Stimulated activated CD4-positive, alpha-beta T cell treated with anti-CD3 and anti-CD28 coated beads, Interleukin-2, amount 100 ng/mL, for 24 hours (primary cell): ENCODE measurements at regions not wholly inside any gene's neighbourhood (a gene's known extent, or its start where the extent isn't known, plus 50 kb on each side); places are given as distances from the start of the nearest gene placed in this dataset.
"Not testable (repeated sequence)": the region's sequence is repeated elsewhere in the genome, so short reads cannot be mapped to it uniquely, and the experiment has no call there.

ENCODE experiments used
- DNase-seq, 2 donors: peaks; one replicate each; pipeline ENCODE4 v3.0.0-alpha.2; 2020

DNA sequence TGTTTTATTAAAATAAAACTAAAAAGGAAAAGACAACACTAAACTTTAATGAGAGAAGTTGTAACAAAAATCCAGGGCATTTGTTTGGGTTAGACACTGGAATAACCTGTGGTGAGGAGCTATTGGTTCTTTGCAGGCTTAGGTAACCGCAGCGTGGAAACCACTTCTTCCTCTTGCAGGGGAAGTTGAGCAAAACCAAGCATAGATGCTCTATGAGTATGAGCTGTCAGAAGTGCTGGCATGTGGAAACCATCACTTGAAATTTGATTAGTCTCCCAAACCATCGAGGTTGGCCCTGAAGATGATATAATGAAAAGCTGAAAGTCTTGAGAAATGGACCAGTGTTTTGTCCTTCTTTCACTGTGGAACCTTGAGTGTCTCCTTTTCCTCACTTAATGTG, 127.1 kb upstream of the RBMS3 start:
- DNase-seq, result peak in 1 of 2 donors; percentile 22

DNA sequence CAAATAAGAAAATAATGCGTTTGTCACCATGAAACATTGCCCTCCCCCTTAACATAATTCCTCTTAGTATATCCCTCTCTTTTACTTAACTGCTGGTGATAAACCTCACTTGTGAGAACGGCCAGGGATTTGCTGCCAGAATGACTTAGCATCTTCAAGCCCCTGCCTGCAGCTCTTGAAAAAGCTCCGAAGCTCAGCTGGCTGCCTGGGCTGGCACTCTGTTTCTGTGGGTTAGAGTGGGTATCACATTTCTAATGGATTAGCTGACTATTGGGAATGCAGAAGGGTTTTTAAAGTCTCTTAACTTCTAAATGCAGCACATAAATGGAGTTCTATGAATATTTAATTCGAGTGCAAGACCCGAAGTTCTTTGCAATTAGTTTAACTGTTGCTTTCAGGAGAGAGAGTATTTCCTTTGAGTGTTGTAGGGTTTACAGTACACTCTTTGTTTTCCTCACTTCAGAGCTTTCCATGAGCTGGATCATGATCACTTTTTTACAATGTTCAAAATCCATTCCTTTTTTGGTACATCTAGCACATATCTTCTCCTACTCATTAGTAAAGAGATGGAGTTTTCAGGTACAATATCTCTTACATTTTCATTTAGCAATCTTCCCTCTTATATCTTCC, 124.7 kb upstream of the RBMS3 start:
- no peak for DNase-seq

DNA sequence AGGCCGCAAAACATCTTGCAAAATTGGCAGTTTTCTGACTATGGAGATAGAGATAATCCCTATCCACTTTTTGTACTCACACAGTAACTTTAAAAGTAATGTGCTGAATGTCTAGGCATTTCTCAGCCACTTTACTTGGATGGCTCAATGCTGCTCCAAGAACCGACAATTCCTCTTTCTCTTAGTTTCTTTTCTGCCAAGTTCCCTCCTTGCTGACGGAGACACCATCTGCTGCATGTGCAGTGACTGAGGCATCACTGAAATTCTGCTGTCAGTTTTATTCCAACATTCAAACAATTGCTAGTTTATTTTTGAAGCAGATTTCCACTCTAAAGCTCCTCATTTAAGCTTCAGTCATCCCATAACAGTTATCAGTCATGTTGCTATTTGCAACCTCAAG, 116.0 kb upstream of the RBMS3 start:
- no peak for DNase-seq

DNA sequence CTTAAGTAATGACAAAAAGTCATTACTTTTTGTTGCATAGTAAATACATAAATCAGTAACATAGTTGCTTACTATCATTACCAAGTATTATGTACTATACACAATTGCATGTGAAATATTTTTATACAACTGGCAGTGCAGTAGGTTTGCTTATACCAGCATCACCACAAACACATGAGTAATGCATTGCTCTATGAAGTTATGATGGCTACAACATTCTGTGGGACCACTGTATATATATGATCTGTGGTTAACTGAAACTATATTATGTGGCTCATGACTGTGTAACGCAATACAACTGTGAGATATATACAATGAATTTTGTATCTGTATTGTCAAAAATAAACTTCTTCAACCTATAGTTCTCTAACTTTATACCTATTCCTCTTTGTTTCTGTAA, 113.7 kb upstream of the RBMS3 start:
- DNase-seq, result no peak

DNA sequence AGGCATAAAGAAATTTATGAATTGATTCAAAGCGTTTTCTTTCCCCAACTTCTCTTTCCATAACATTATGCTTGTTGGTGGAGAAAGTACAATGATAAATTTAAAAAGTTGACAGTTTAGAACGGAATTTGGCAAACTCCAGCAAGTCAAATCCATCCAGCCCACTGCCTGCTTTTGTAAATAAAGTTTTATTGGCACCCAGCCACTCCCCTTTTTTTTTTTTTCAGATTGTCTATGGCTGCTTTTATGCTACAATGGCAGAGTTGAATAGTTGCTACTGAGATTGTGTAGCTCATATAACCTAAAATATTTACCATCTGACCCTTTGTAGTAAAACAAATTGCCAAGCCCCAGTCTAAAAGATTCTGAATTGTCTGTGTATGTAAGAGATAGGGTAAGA, 112.8 kb upstream of the RBMS3 start:
- DNase-seq, result no peak

DNA sequence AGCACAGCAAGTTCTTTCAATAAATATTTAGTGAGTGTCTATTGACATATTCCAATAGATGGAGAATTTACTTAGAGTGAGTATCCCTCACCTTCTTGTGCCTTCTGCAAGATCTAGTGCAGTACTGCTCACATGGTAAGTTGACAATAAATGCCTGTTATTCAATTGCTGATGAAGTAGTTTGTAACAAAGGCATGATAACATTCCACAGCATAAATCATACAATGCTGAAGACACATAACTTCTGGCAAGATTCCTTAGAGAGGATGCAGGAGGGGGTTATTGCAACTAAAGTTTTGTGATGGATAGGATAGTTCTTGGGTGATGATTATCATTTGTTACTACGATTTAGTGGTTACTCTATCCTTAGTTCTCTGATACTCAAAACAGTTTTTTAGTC, 112.2 kb upstream of the RBMS3 start:
- no peak for DNase-seq

DNA sequence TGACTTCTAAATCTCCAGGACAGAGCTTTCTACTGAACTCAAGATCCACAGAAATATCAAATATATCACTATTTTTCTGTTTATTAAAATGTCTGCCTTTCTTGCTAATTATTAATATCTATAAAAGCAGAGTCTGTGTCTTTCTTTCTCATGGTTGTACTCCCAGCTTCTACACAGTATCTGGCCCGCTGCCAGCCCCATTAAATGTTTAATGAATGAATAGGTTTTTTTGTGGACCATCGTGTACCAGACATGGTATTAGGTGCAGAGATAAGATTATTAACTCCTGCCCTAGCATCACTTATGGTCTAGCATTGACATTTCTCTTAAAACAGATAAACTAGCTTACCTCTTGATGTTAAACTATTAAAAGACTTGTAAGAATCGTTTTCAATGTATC, 111.4 kb upstream of the RBMS3 start:
- DNase-seq, result no peak

DNA sequence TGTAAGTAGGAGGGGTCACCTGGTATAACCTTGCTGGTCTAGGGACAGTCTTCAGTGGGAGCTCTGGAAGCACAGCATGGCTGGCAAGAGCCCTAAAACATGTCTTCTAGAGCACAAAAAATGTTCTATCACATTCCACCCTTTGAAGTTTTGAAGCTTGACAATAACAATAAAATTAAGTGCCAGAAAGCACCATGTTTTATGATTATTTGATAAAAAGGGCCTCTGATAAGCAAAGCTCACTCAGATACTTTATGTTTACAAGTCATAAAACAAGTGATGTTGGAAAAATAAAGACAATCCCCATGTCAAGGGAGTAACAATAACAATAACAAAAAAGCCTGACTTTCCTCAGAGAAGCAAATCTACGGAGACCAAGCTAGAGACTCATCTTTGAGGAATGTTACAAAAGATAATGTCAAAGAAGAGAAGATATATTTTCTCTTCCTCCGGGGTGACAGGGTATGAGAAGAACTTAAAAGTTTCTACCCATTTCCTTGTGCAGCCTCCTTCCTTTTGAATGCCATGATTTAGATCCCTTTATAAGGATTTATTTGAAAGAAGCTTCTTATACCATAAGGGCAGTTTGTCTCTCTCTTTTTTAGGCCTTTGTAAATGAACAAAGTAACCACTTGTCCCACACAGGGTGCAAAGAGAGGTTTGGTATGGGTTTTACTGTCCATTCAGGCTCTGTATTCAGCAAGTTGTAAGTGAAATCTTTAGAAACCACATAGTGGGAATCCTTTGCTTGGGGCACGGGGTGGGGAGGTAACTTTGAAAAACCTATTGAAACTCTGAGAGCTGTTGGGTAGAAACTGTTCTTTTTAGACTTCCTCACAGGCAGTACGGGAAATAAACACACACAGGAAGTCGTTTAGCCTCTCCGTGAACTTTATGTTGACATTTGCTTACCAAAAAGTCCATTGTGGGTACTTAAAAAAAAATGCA, 109.6 kb upstream of the RBMS3 start:
- DNase-seq, result no peak

DNA sequence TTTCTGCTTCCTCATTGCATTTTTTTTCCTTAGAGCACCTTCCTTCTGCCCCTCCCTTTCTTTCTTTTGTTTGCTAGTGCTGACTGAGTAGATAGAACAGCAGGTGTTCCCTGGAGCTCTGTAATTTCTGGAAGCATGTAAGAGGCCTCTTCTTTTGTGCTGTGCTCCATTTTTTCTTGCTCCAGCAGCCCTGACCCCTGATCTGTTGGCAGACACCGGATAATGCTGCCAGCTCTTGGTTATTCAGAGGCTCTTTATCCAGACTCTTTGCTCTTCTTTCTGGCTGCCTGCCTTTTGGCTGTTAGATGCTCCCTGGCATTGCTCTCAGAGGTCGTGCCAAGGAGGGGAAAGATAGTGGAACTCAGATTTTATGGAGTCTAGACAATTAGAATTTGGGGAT, 104.4 kb upstream of the RBMS3 start:
- DNase-seq, result no peak

DNA sequence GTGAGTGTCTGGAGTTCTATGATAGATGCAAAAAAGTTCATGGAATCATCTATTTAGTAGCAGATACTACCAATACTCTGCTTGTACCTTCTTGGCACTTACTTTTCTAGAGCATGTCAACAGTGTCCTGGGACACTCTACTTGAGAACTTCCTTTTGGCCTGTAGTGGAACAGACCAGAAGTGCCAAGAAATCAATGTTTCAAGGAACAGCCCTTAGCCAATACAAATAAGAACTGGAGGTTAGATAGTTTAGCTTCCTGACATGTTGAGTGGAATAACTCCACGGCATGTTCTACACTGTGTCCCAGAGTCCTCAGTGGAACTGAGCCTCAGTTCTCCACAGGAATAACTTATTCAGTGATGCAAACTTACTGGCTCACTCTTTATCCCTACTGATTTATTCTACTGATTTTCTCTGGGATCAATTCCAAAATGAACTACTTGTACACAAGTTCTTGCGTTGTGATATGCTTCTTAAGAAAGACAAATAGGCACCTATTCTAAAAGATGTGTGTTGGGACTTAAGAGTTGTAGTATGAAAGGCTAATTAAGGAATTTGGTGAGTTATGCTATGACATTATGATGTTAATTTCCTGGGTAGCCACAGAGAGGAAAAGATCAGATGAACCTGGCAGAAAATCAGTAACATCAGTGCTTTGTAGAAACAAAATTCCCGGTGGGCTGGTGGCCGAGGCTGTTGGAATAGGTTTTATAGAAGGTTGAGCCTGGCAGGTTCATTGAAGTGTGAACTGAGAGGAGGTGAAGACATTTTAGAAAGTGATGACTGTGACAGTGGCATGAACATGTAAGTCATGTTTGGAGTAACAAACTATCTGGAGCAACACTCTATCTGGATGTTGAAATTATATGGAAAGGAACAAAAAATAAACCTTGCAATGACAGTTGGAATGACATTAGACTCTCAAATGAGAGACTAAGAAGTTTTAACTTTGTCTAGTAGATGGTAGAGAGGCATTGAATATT, 101.8 kb upstream of the RBMS3 start:
- no peak for DNase-seq

DNA sequence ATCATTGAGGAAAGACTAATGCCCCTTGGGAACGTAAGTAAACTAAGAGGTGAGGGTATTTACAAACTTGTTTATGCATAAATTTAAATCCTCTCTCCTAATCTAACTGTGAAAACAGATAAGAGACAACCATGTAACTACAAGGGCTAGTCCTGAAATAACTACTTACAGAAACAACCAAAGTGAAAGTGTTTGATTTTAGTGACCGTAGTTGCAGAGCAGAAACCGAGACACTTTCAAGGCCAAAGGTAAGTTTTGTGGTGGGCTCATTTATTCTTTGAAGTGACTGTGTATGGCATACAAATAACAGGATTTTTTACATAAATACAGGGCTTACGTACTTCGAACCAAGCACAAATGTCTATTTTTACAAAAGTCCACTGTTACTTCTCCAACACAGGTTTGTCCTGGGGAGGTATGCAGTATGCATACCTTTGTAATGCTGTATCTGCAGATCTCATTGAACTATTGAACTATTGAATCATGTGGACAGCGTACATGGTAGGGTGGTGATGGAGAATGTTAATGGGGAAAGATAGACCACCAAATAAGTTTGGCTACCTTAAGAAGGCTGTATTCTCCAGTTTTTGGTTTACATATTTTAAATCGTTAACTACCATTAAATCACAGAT, 99.6 kb upstream of the RBMS3 start:
- no peak for DNase-seq

DNA sequence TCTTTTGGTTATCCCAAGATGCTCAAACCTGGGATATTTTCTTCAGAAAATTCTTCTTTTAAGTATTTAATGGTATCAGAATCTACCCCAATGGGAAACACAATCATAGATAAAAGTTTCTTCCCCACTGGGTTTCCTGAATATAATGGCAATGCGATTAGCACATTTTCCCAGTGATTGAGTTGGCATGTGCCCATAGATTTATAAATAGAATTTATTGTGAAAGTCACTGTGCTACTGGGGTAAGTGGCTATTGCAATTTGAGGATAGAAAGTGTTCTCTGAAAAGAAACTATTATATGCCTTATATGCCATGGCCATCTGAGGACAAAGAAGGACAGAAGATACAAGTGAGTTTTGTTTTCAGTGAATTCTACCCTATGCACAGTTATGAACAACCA, 99.0 kb upstream of the RBMS3 start:
- DNase-seq, result no peak

DNA sequence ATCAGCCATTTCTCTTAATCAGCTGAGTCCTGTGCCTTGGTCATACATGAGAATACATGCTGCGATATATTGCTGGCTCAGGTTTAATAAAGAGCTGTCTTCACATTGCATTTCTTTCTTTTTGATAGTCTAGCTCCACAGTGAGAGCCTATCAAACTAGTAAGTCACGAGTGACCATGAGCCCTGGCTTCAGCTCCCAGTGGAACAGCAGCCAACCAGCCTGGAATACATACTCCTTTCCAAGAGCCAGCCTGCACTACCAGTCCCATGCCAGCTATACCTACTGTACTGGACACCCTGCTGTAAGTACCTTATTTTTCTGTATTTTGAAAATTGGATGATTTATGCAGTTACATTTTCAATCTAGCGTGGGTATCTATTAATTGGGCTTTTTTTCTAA, 98.0 kb upstream of the RBMS3 start:
- DNase-seq, result not testable (repeated sequence)

DNA sequence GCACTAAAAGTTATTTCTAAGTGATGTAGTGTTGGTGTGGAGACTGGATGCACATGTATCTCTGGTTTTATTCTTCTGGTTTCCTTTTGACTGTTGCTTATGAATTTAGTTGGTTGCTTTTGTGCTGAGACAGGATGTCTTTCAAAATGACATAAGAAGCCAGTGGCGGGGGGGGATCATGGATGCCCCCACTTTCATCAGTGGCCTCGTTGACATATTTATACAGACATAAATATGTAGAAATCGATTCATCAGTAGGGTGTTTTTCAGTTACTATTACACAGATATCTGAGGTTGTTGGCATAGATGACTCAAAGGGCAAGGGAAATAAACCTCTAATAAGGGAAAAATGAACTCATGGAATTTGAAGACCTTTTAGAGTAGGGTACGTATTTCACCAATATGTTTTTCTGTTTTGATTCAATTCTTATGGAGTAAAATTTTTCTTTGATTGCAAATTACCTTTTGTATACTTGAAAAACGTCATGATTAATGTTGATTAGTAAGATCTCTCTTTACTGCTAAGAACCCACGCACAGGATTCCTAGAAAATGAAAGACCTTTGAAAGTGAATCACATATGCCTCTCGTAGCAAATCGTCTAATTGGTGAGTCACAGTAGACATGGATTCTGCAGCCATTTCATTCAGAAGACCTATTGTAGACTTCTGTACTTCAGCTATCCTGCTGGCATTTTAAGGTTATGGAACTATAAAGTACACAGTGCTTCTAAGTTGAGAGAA, 97.4 kb upstream of the RBMS3 start:
- peak; percentile 18 to 23 for DNase-seq

DNA sequence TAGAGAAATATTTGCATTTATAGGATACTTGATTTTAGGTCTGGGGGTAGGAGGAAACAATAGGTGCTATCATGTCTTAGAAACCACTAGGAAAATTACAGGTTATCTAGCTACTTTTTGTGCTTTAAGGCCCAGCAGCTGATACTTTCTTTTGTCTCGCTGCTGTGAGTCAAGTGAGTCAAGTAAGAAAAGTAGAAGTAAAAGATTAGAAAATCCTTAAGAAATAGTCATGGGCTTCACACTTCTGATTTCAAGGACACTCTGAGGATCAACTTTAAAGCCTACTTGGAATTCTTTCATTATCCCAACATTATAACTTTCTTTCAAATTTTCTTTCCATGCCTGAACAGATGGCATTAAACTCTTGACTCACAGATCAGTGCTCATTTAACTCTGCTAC, 95.2 kb upstream of the RBMS3 start:
- no peak for DNase-seq

DNA sequence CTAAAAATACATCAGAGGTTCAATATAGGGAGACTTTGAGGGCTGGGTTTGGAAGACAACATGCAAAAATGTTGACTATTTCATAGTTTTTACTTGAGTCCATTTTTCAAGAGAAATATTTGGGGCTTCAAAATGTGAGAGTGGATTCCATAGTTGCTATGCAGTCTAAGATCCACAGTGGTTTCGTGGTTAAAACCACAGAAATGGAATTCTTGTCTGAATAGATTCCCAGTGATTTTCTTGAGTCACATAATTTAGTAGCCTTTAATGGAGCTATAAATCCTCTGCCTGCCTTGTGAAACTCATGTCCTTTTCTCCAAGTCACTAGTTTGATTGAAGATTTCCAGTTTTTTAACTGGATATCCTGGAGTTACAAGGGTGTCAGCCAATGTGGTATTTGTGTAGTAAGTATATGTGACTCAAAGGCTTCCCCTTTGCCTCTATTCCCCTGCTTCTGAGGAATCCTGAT, 94.7 kb upstream of the RBMS3 start:
- no peak for DNase-seq

DNA sequence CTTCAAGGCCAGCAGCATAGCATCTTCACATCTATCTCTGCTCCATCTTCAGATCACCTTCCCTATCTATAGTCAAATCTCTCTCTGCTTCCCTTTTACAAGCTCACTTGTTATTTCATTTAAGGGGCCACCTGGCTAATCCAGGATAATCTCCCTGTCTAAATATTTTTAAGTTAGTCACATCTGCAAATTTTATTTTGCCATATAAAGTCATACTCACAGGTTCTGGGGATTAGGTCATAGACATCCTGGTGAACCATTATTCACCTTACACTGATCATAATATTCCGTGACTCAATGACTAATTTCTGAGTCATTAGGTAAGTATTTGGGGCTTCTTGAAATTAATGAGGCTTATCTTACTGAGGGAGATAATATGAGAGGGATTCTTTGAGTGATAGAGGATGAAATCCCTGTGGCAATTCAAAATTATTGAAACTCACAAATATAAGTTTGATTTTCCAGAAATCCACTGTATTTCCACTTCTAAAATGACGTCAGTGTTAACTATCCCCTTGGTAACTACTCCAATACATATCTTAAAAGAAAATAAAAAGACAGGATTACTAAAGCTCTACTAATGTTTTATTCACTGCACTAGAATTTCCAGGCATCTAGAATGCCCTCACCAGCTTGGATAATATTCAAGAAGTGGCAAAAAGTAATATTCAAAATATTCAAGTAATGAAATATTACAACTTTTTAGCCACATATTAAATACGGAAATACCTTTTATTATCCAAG, 93.7 kb upstream of the RBMS3 start:
- DNase-seq, result no peak

DNA sequence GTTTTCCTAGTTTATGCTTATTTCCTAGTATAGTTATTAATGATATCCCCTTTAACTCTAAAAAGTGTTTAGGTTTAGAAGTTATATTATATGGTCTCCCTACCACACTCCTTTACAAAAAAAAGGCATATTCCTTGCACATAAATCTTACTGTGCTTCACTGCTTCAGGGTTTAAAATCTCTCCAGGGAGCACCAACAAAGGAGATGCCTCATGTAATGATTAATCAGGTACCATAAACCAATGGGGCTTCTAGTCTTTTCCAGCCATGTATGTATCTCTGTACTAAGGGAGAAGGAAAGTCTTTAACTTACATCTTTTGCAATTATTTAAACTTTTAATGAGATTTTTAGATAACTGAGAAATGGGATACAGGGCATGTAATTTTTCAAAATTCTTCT, 91.5 kb upstream of the RBMS3 start:
- no peak for DNase-seq

DNA sequence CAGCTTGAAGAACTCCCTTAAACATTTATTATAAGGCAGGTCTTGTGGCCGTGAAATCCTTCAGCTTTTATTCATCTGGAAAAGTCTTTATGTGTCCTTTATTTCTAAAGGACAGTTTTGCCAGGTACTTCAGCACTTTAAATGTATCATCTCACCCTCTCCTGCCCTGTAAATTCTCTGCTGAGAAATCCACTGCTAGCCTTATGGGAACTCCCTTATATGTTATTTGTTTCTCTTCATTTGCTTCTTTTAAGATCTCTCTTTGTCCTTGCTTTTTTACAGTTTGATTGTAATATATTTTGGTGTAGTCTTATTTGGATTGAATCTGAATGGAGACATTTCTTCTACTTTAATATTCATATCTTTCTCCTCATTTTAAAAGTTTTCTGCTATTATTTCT, 86.7 kb upstream of the RBMS3 start:
- DNase-seq, result no peak

DNA sequence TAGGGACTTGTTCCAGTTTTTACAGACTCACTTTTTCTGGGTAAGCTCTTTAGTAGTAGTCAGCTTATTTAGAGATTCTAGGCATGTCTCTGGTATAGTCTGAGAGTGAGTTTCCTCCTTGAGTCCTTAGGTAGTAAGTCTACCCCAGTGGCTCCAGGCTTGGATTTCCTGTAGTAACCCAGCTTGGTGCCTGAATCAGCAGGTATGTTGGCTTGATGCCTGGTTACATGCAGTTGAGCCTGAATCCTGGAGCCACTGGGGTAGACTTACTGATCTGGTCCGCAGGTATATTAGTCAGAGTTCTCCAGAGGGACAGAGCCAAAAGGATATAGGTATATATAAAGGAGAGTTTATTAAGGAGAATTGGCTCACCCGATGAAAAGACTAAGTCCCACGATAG, 85.8 kb upstream of the RBMS3 start:
- no peak for DNase-seq

DNA sequence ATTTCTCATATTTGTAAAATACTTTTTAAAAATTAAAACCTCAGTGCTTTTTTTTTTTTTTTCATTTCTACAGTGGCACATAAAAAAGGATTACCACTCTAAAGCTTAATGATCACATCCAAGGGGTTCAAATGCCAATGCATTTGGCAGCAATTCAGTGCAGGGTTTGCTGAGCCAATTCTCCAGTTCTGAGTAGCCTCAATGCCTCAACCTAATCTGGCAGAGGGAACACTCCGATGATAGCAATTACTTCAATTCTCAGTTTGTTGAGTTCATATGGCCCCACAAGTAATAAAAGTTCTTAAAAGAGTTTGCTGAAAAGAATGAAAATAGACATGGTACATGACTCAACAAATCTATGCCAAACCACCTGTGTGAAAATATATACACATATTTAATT, 79.3 kb upstream of the RBMS3 start:
- DNase-seq, result no peak
